ENCODE measurements at regions not wholly inside any gene's neighbourhood (a gene's known extent, or its start where the extent isn't known, plus 50 kb on each side); places are given as distances from the start of the nearest gene placed in this dataset.

DNA sequence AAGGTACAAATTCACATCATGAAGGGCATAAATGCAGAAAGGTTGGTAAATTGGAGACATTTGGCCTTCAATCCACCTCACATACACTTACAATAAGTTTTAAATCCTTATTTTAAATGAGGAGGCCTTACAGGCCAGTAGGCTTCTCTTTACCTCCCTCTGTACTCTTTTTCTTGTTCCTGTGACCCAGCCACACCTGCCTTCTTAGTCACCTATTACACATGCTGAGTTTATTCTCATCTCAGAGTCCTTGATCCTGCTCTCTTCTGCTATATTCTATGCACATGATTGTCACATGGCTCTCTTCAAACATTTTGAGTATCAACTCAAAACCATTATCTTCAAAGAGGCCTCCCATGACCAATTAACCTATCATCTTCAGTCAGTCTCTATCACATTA, 491.5 kb downstream of the SATB2 start (continued):
- TF ChIP-seq, protein P1, sequence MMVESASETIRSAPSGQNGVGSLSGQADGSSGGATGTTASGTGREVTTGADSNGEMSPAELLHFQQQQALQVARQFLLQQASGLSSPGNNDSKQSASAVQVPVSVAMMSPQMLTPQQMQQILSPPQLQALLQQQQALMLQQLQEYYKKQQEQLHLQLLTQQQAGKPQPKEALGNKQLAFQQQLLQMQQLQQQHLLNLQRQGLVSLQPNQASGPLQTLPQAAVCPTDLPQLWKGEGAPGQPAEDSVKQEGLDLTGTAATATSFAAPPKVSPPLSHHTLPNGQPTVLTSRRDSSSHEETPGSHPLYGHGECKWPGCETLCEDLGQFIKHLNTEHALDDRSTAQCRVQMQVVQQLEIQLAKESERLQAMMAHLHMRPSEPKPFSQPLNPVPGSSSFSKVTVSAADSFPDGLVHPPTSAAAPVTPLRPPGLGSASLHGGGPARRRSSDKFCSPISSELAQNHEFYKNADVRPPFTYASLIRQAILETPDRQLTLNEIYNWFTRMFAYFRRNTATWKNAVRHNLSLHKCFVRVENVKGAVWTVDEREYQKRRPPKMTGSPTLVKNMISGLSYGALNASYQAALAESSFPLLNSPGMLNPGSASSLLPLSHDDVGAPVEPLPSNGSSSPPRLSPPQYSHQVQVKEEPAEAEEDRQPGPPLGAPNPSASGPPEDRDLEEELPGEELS (CRISPR knock-in tag; IDR thresholded peaks at IDR 0.05; ENCODE audit: borderline replicate concordance) = no peak
- TF ChIP-seq STAT5B (CRISPR knock-in tag; IDR thresholded peaks at IDR 0.05) = no peak

GRCh38 chr2:198961547-198961946, 496.2 kb downstream of the SATB2 start:
- POLR2A ChIA-PET = no interaction called here
- ATAC-seq (no peak), FAIRE-seq (no peak), DNase-seq (ENCODE audit: extremely low read depth in 1 of 4, low spot score in 3 of 4) (no peak)
- Histone ChIP-seq H3K9ac (ENCODE audit: insufficient read depth in 1 of 2, low read depth in 2 of 2, low read length in 2 of 2) (no peak overlapping the region), H3K36me3 (ENCODE audit: control insufficient read depth, insufficient read depth, low read length) (no peaks in the 10 kb centered on the region), H3K79me2 (ENCODE audit: control insufficient read depth, insufficient read depth, low read length) (no peaks in the 10 kb centered on the region), H4K20me1 (replicated peaks; ENCODE audit: control insufficient read depth, insufficient read depth, low read length) (no peaks in the 10 kb centered on the region), H3K27me3 (ENCODE audit: control insufficient read depth in 2 of 2, insufficient read depth in 2 of 2, low read length in 2 of 2) (no peaks in the 10 kb centered on the region), H3K4me1 (replicated peaks in 1 of 2; ENCODE audit: control insufficient read depth in 2 of 2, insufficient read depth in 2 of 2, low read length in 2 of 2) (no peaks in the 10 kb centered on the region), H3K9me3 (replicated peaks; ENCODE audit: control insufficient read depth, insufficient read depth, low read depth, low read length) (no peaks in the 10 kb centered on the region), H3K27ac (ENCODE audit: extremely low read depth, low read depth, low read length) (no peak overlapping the region), H3K4me2 (ENCODE audit: insufficient read depth, low read length) (no peak overlapping the region), H2AFZ (ENCODE audit: low read depth, low read length) (no peak overlapping the region), H3K4me3 (no peak overlapping the region), H3K9me1 (ENCODE audit: control insufficient read depth, insufficient read depth, low read length) (no peaks in the 10 kb centered on the region)
- no TSS peak for BruUV-seq (replicated peaks)
- CTCF ChIA-PET (ENCODE audit: low intra/inter-chr PET ratio) = no interaction called here
- intact Hi-C loops (cut with micrococcal nuclease) = no loop called here
- in situ Hi-C loops (cut with MboI) = no loop called here
- TF ChIP-seq TOE1 (IDR thresholded peaks at IDR 0.05; ENCODE audit: borderline replicate concordance) = no peak
- TF ChIP-seq TOE1 (CRISPR knock-in tag; IDR thresholded peaks at IDR 0.05; ENCODE audit: borderline replicate concordance, low read depth) = no peak
- no peak for TF ChIP-seq ZBTB34 (CRISPR knock-in tag; IDR thresholded peaks at IDR 0.05)
- no peak for TF ChIP-seq POU5F1 (IDR thresholded peaks at IDR 0.05; ENCODE audit: borderline replicate concordance, low read depth, low read length, partially characterized antibody)
- no peak for TF ChIP-seq SRSF9 (IDR thresholded peaks at IDR 0.05; ENCODE audit: borderline replicate concordance, low read depth, low read length)
